GM18951 (cell line): ENCODE measurements at regions not wholly inside any gene's neighbourhood (a gene's known extent, or its start where the extent isn't known, plus 50 kb on each side); places are given as distances from the start of the nearest gene placed in this dataset.

Experiments
- POLR2A ChIP-seq: IDR thresholded peaks from 4 replicates; pipeline ENCODE4 v1.6.1; 2011; ENCODE audit warnings: mild to moderate bottlenecking; ENCODE audit not compliant: insufficient read length, insufficient read depth; ENCODE audit errors: extremely low read depth
- in situ Hi-C: fragments of 300-500 bp; cut with MboI; formaldehyde crosslinking; loops from one replicate; pipeline ENCODE4 v1.12.0; 2022; ENCODE audit warnings: low sequenced_read_pairs, mixed read lengths, inconsistent platforms; ENCODE audit not compliant: unreplicated experiment

DNA sequence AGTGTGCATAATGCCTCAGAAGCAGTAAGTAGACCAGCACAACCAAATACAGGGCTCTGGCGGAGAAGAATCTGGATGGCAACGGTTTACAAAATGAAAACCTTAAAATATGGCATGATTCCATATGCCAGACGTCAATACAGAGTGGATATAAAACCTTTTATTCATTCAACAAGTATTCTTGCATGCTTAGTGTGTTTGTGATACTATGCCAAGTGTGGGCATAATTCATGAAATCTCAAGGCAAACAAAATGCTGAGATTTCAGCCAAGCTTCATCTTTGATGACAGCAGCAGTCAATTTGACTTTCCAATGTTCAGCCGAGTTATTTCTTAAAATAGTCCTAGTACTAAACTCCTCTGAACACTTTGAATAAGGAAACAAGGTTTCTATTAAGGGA lies 119.4 kb downstream of the CD24 start:
- in situ Hi-C loops: no loop called here
- no peak for TF ChIP-seq POLR2A

DNA sequence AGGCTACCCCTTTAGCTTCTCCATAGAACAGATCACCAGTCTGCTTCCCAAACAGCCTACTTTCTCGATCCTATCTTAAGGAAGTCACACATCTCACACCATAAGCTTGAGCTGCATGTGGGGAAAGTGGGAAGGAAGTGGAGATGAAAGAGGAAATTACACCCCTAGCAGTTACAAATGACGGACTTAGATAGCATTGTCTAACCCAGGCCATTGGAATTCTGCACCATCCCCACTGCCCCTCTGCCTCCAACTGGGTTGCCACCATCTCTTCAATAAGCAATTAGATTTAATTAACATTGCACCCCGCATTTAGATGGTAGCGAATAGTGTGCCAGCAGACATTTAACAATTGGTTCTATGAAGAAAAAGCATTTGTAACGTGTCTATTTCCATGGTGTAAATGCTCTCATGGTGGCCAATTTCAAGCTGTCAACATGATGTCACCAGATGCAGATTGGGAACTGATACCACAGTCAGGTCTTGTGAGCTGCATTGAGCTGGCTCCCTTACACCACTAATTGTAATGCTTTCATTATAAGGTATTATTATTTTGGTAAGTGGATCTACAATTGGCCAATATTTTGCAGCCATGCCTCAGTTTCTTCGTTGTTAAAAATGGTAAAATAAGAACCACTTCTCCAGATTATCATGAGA lies 124.7 kb downstream of the CD24 start:
- in situ Hi-C loops: no loop called here
- TF ChIP-seq POLR2A: no peak

DNA sequence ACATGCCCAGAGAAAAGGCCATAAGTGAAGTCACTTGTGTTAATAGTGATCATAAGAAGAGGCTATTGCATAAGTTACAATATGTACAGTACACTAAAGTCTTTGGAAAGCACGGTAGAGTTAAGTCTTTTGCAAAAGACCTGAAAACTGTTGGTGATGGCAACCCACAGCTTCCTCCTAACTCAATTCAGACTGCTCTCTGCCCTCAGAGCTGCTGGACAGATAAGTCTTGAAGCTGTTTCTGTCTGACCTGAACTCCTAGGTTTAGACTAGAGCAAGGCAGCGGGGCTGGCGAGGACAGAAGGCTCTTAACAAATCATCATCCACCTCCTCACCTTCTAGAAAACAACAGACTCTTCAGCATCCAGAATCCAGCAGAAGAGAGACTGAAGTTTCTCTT lies 125.4 kb downstream of the CD24 start:
- in situ Hi-C loops: no loop called here
- no peak for TF ChIP-seq POLR2A

DNA sequence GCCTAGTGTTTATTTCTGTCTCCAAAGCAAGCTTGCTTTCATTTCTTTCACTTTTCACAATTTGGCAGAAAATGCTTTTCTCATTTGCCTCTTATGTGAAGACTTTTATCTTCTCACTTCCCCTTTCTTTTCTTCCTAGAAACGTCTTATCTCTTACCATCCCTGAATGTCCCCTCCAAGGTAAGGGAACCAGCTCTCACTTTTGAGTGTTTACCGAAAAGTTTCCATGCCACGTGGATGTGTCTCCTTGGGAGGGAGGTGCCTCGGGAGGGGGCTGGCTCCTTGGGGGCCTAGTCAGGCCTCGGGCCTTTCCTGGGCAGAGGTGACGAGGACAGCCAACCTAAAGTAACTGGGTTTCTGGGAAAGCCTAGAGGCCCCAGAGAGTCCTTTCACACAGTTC lies 127.4 kb downstream of the CD24 start:
- in situ Hi-C loops: no loop called here
- TF ChIP-seq POLR2A: no peak

- in situ Hi-C loops: no loop called here
- no peak for TF ChIP-seq POLR2A
Observed at GRCh38 chr6:106844930-106845329, 129.6 kb downstream of the CD24 start.

DNA sequence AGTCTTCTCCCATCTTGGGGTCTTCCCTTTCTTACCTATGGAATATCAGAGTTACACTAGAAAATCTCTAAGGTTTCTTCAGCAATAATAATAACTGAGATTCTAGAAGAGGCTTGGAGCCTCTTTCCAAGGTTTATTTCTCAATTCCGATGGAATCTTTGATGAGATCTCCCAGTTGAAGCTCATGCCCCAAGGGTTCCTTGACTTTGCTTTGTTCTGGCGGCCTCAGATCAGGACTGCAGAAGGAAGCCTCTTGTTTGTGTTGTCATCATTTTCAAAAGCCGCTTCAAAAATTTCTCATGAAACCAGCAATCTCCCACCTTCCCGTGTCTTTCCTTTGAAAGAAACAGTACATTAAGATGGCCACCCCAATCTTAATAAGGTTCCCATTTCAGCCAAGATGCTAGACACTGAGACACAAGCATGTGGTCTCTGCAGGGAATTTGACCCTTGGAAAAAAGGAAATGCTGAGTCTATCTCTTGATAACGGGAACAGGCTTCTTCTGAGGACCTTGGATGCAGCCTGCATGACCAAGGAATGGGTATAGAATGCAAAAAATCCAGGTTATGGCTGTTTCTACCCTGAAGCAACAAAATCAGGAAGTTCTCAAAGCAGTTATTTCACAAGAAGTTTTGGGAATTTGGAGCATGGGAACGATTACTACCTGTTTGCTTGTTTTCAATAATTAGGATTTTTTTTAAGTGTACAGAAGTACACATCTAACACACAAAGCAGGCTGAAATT lies 141.6 kb downstream of the CD24 start:
- in situ Hi-C loops: no loop called here
- no peak for TF ChIP-seq POLR2A

GRCh38 chr6:106830930-106831329 lies 143.6 kb downstream of the CD24 start:
- in situ Hi-C loops: no loop called here
- no peak for TF ChIP-seq POLR2A

GRCh38 chr6:106829451-106829850 lies 145.1 kb downstream of the CD24 start:
- TF ChIP-seq POLR2A: no peak
- in situ Hi-C loops: no loop called here

GRCh38 chr6:106827081-106827480 lies 147.4 kb downstream of the CD24 start:
- no peak for TF ChIP-seq POLR2A
- in situ Hi-C loops: no loop called here

DNA sequence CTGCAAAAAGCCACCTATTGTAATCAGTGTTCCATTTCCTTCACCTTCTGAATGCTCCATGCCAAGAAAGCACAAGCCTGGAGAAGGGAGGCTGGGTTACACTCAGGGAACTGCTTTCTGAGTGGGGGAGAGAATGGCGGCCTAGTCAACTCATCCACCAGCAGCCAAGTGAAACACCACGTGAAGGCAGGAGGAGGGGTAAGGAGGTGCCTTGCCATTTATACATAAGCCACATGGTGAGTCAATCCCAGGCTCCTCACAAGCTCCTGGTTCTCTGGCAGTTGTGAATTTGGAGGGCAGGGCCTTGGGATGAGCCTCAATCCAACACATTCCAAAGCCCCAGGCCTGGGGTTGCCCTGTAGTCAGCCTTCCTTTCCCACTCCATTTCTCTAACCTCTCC lies 149.4 kb downstream of the CD24 start:
- no peak for TF ChIP-seq POLR2A

GRCh38 chr6:106823732-106824351 lies 150.7 kb downstream of the CD24 start:
- in situ Hi-C loops: no loop called here
- TF ChIP-seq POLR2A: no peak

More for the DNA sequence above, 149.4 kb downstream of the CD24 start:
- in situ Hi-C loops: no loop called here

DNA sequence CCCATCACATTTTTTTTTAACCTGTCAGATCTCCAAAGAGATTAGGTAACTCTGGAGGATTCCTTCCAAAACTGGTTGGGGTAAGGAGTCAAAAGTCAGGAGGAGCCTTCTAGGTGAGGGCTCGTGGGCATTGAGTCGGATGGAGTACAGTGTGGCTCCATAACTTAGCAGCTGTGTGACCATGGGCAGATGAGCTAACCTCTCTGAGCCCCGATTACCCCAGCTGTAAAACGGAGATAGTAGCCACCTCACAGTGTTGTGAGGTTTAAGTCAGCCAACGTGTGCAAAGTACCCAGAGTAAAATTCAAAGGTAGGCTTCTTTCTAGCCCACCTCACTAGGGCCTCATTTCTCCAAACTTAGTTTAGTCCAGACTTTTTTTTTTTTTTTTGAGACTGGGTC lies 151.5 kb downstream of the CD24 start:
- in situ Hi-C loops: no loop called here
- TF ChIP-seq POLR2A: no peak

DNA sequence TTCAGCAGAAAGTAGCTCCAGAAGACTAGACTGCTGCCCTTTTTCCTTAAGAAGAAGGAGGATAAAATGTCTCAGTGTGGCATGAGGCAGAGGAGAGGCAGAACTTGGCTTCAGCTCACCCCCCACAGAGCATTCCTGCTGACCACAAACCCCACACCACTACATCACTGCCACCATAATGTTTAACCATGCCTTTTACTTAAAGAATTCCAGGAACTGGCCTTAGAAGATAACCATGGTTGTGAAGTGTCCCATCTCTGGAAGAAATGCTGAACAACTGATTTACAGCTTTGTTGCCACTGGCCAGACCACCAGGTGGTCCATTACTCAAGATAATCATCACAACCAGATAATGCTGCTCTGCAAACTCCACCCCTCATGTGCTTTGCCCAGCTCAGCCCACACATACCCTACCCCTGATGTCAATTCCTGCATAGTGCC lies 154.1 kb downstream of the CD24 start:
- TF ChIP-seq POLR2A: no peak
- in situ Hi-C loops: no loop called here
